ENCODE measurements at regions not wholly inside any gene's neighbourhood (a gene's known extent, or its start where the extent isn't known, plus 50 kb on each side); places are given as distances from the start of the nearest gene placed in this dataset.

- Histone ChIP-seq H3K4me1 (0 out of 3 replicates have a peak, but pooled peaks cover 6% of the 10 kb centered on the region), H3K4me3 (no peak overlapping the region), H3K4me2 (no peak overlapping the region), H3K27ac (no peak overlapping the region), H3K9me3 (no peaks in the 10 kb centered on the region)
- WGBS (ENCODE audit: missing lambda C conversion rate) = 35% methylated on average over 2 of the region's 2 CpGs
- no peak for FAIRE-seq
- no peak for DNase-seq (ENCODE audit: low read depth in 1 of 2, low spot score in 1 of 2)
- ChIA-PET CTCF (interaction anchor here (1.4 to 5.4 kb wide), 4 partner anchors 10 to 394 kb away, joined by 5 to 38 read pairs (median 16); no protein-coding TSS in a partner anchor), POLR2A (no interaction called here)
- no peak for TF ChIP-seq FOXS1 (CRISPR knock-in tag; IDR thresholded peaks at IDR 0.05)
- TF ChIP-seq KDM1A (IDR thresholded peaks at IDR 0.05; ENCODE audit: low read depth) = no peak
- no peak for TF ChIP-seq REST (IDR thresholded peaks at IDR 0.05)
- TF ChIP-seq GATA3 (IDR thresholded peaks at IDR 0.05; ENCODE audit: borderline replicate concordance) = no peak
- TF ChIP-seq NPAS2 (CRISPR knock-in tag; IDR thresholded peaks at IDR 0.05; ENCODE audit: borderline replicate concordance) = no peak
- TF ChIP-seq ZSCAN20 (CRISPR knock-in tag; IDR thresholded peaks at IDR 0.05) = no peak
- no peak for TF ChIP-seq BHLHE40 (IDR thresholded peaks at IDR 0.05; ENCODE audit: low read depth, low read length)
- no peak for TF ChIP-seq POLR2AphosphoS2 (conservative IDR thresholded peaks at IDR 0.05; ENCODE audit: low read length)
- TF ChIP-seq SMC3 (IDR thresholded peaks at IDR 0.05) = no peak
- TF ChIP-seq SREBF2 (IDR thresholded peaks at IDR 0.05) = no peak
- no peak for TF ChIP-seq HDAC2 (IDR thresholded peaks at IDR 0.05)
- TF ChIP-seq TP53 (CRISPR knock-in tag; IDR thresholded peaks at IDR 0.05) = no peak
- TF ChIP-seq RAD21 (conservative IDR thresholded peaks at IDR 0.05 in 1 of 2, IDR thresholded peaks at IDR 0.05 in 1 of 2) = no peak
- no peak for ATAC-seq
Measured at GRCh38 chrX:109879991-109880390, 122.9 kb upstream of the TMEM164 start.

- Histone ChIP-seq H3K9me3 (no peaks in the 10 kb centered on the region), H3K4me3 (no peak overlapping the region), H3K4me1 (0 out of 3 replicates have a peak, but pooled peaks cover 6% of the 10 kb centered on the region), H3K27ac (no peak overlapping the region), H3K4me2 (no peak overlapping the region)
- ChIA-PET CTCF (interaction anchor here (2.4 to 5.4 kb wide), 3 partner anchors 10 to 168 kb away, joined by 9 to 38 read pairs (median 28); no protein-coding TSS in a partner anchor), POLR2A (no interaction called here)
- ATAC-seq (no peak), DNase-seq (ENCODE audit: low read depth in 1 of 2, low spot score in 1 of 2) (no peak), FAIRE-seq (no peak)
- TF ChIP-seq EP300 (IDR thresholded peaks at IDR 0.05) (no peak), EHMT2 (IDR thresholded peaks at IDR 0.05; ENCODE audit: low read depth) (no peak), CBX2 (IDR thresholded peaks at IDR 0.05; ENCODE audit: borderline replicate concordance, low read depth) (no peak), REST (IDR thresholded peaks at IDR 0.05) (no peak), FOXS1 (CRISPR knock-in tag; IDR thresholded peaks at IDR 0.05) (no peak), CHD4 (IDR thresholded peaks at IDR 0.05; ENCODE audit: borderline replicate concordance) (no peak), MYC (IDR thresholded peaks at IDR 0.05; ENCODE audit: borderline replicate concordance, low read length) (no peak), NPAS2 (CRISPR knock-in tag; IDR thresholded peaks at IDR 0.05; ENCODE audit: borderline replicate concordance) (no peak), RAD21 (conservative IDR thresholded peaks at IDR 0.05 in 1 of 2, IDR thresholded peaks at IDR 0.05 in 1 of 2) (no peak), TP53 (CRISPR knock-in tag; IDR thresholded peaks at IDR 0.05) (no peak), HES2 (IDR thresholded peaks at IDR 0.05) (no peak), POLR2A (IDR thresholded peaks at IDR 0.05; ENCODE audit: low read length) (no peak), SREBF2 (IDR thresholded peaks at IDR 0.05) (no peak), CEBPB (IDR thresholded peaks at IDR 0.05) (no peak), PBX3 (IDR thresholded peaks at IDR 0.05) (no peak)
- TF ChIP-seq, protein P1, sequence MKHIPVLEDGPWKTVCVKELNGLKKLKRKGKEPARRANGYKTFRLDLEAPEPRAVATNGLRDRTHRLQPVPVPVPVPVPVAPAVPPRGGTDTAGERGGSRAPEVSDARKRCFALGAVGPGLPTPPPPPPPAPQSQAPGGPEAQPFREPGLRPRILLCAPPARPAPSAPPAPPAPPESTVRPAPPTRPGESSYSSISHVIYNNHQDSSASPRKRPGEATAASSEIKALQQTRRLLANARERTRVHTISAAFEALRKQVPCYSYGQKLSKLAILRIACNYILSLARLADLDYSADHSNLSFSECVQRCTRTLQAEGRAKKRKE (CRISPR knock-in tag; IDR thresholded peaks at IDR 0.05; ENCODE audit: low read depth) = no peak
- TF ChIP-seq, protein P2, sequence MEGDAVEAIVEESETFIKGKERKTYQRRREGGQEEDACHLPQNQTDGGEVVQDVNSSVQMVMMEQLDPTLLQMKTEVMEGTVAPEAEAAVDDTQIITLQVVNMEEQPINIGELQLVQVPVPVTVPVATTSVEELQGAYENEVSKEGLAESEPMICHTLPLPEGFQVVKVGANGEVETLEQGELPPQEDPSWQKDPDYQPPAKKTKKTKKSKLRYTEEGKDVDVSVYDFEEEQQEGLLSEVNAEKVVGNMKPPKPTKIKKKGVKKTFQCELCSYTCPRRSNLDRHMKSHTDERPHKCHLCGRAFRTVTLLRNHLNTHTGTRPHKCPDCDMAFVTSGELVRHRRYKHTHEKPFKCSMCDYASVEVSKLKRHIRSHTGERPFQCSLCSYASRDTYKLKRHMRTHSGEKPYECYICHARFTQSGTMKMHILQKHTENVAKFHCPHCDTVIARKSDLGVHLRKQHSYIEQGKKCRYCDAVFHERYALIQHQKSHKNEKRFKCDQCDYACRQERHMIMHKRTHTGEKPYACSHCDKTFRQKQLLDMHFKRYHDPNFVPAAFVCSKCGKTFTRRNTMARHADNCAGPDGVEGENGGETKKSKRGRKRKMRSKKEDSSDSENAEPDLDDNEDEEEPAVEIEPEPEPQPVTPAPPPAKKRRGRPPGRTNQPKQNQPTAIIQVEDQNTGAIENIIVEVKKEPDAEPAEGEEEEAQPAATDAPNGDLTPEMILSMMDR (IDR thresholded peaks at IDR 0.05) = no peak
- TF ChIP-seq, protein P3, sequence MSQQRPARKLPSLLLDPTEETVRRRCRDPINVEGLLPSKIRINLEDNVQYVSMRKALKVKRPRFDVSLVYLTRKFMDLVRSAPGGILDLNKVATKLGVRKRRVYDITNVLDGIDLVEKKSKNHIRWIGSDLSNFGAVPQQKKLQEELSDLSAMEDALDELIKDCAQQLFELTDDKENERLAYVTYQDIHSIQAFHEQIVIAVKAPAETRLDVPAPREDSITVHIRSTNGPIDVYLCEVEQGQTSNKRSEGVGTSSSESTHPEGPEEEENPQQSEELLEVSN (IDR thresholded peaks at IDR 0.05; ENCODE audit: borderline replicate concordance, low read depth) = no peak
- WGBS (ENCODE audit: missing lambda C conversion rate) = 77% methylated on average over 2 of the region's 2 CpGs
Measured at GRCh38 chrX:109880629-109881028, 122.3 kb upstream of the TMEM164 start.
